ENCODE measurements at regions not wholly inside any gene's neighbourhood (a gene's known extent, or its start where the extent isn't known, plus 50 kb on each side); places are given as distances from the start of the nearest gene placed in this dataset.
"Not testable (repeated sequence)": the region's sequence is repeated elsewhere in the genome, so short reads cannot be mapped to it uniquely, and the experiment has no call there.

- DNase-seq = no peak
These were observed 65.2 kb downstream of the DMRT2 start for GRCh38 chr9:1115370-1115769.

- DNase-seq = no peak
These were observed 67.3 kb downstream of the DMRT2 start for GRCh38 chr9:1117439-1117838.

- no peak for DNase-seq
These were observed 70.5 kb downstream of the DMRT2 start for GRCh38 chr9:1120500-1121165.

- DNase-seq = no peak
These were observed 75.6 kb downstream of the DMRT2 start for GRCh38 chr9:1125741-1126140.

GRCh38 chr9:1128046-1128445, 77.9 kb downstream of the DMRT2 start:
- DNase-seq = no peak

- DNase-seq = no peak
These were observed 79.2 kb downstream of the DMRT2 start for GRCh38 chr9:1129382-1129781.

GRCh38 chr9:1140057-1140456, 89.9 kb downstream of the DMRT2 start:
- DNase-seq = no peak

GRCh38 chr9:1151691-1152090, 101.5 kb downstream of the DMRT2 start:
- no peak for DNase-seq

GRCh38 chr9:1152171-1152570, 102.0 kb downstream of the DMRT2 start:
- no peak for DNase-seq

GRCh38 chr9:1154739-1155138, 104.6 kb downstream of the DMRT2 start:
- no peak for DNase-seq

- no peak for DNase-seq
These were observed 105.4 kb downstream of the DMRT2 start for GRCh38 chr9:1155602-1156001.

GRCh38 chr9:1156794-1157550, 106.8 kb downstream of the DMRT2 start:
- DNase-seq = no peak

- DNase-seq = no peak
These were observed 107.7 kb downstream of the DMRT2 start for GRCh38 chr9:1157836-1158235.

- DNase-seq = no peak
These were observed 120.8 kb downstream of the DMRT2 start for GRCh38 chr9:1170918-1171317.

- no peak for DNase-seq
These were observed 121.4 kb downstream of the DMRT2 start for GRCh38 chr9:1171546-1171945.

- no peak for DNase-seq
These were observed 123.1 kb downstream of the DMRT2 start for GRCh38 chr9:1173211-1173610.

- no peak for DNase-seq
These were observed 123.8 kb downstream of the DMRT2 start for GRCh38 chr9:1173993-1174392.

GRCh38 chr9:1179366-1179765, 129.2 kb downstream of the DMRT2 start:
- no peak for DNase-seq

GRCh38 chr9:1184146-1184545, 134.0 kb downstream of the DMRT2 start:
- no peak for DNase-seq

GRCh38 chr9:1187137-1187536, 137.0 kb downstream of the DMRT2 start:
- not testable (repeated sequence) for DNase-seq

- not testable (repeated sequence) for DNase-seq
These were observed 145.5 kb downstream of the DMRT2 start for GRCh38 chr9:1195636-1196035.

GRCh38 chr9:1198085-1198484, 147.9 kb downstream of the DMRT2 start:
- DNase-seq = no peak

- no peak for DNase-seq
These were observed 150.7 kb downstream of the DMRT2 start for GRCh38 chr9:1200847-1201251.

- DNase-seq = no peak
These were observed 151.1 kb downstream of the DMRT2 start for GRCh38 chr9:1201262-1201661.

GRCh38 chr9:1201901-1202300, 151.7 kb downstream of the DMRT2 start:
- DNase-seq = no peak

Measured in SHP77 (cell line).